Activated naive CD4-positive, alpha-beta T cell treated with Interleukin-2 at 50 U/mL for 16 hours (primary cell): ENCODE measurements at regions not wholly inside any gene's neighbourhood (a gene's known extent, or its start where the extent isn't known, plus 50 kb on each side); places are given as distances from the start of the nearest gene placed in this dataset.
"Not testable (repeated sequence)": the region's sequence is repeated elsewhere in the genome, so short reads cannot be mapped to it uniquely, and the experiment has no call there.

Source experiments
- DNase-seq: peaks from one replicate; pipeline ENCODE4 v3.0.0-alpha.2; 2020

GRCh38 chr4:62627671-62628070 lies 1427.5 kb downstream of the ADGRL3 start:
- no peak for DNase-seq

- no peak for DNase-seq
These were observed 1427.0 kb downstream of the ADGRL3 start for GRCh38 chr4:62627141-62627540.

GRCh38 chr4:62622089-62622488 lies 1422.0 kb downstream of the ADGRL3 start:
- DNase-seq = no peak

GRCh38 chr4:62619971-62620370 lies 1419.8 kb downstream of the ADGRL3 start:
- no peak for DNase-seq

- DNase-seq = no peak
These were observed 1417.9 kb downstream of the ADGRL3 start for GRCh38 chr4:62618042-62618441.

GRCh38 chr4:62601737-62602136 lies 1401.6 kb downstream of the ADGRL3 start:
- no peak for DNase-seq

GRCh38 chr4:62595265-62595664 lies 1395.1 kb downstream of the ADGRL3 start:
- DNase-seq = not testable (repeated sequence)

GRCh38 chr4:62591756-62592155 lies 1391.6 kb downstream of the ADGRL3 start:
- DNase-seq = no peak

- no peak for DNase-seq
These were observed 1388.5 kb downstream of the ADGRL3 start for GRCh38 chr4:62588671-62589070.

- DNase-seq = no peak
These were observed 1371.4 kb downstream of the ADGRL3 start for GRCh38 chr4:62571494-62571893.

- DNase-seq = no peak
These were observed 1360.7 kb downstream of the ADGRL3 start for GRCh38 chr4:62560858-62561257.

GRCh38 chr4:62550121-62550520 lies 1350.0 kb downstream of the ADGRL3 start:
- no peak for DNase-seq

- DNase-seq = no peak
These were observed 1349.5 kb downstream of the ADGRL3 start for GRCh38 chr4:62549601-62550000.

- no peak for DNase-seq
These were observed 1348.6 kb downstream of the ADGRL3 start for GRCh38 chr4:62548765-62549164.

- DNase-seq = no peak
These were observed 1348.0 kb downstream of the ADGRL3 start for GRCh38 chr4:62548108-62548524.

- DNase-seq = no peak
These were observed 1344.3 kb downstream of the ADGRL3 start for GRCh38 chr4:62544428-62544827.

GRCh38 chr4:62543002-62543401 lies 1342.9 kb downstream of the ADGRL3 start:
- DNase-seq = no peak

- DNase-seq = no peak
These were observed 1333.4 kb downstream of the ADGRL3 start for GRCh38 chr4:62533573-62533972.

- DNase-seq = no peak
These were observed 1331.6 kb downstream of the ADGRL3 start for GRCh38 chr4:62531731-62532130.

GRCh38 chr4:62531264-62531663 lies 1331.1 kb downstream of the ADGRL3 start:
- DNase-seq = no peak

- no peak for DNase-seq
These were observed 1328.7 kb downstream of the ADGRL3 start for GRCh38 chr4:62528874-62529273.

- no peak for DNase-seq
These were observed 1326.5 kb downstream of the ADGRL3 start for GRCh38 chr4:62526671-62527070.

- DNase-seq = no peak
These were observed 1323.1 kb downstream of the ADGRL3 start for GRCh38 chr4:62523256-62523655.

- no peak for DNase-seq
These were observed 1322.1 kb downstream of the ADGRL3 start for GRCh38 chr4:62522273-62522672.

GRCh38 chr4:62517716-62518115 lies 1317.6 kb downstream of the ADGRL3 start:
- DNase-seq = no peak

GRCh38 chr4:62513306-62513705 lies 1313.2 kb downstream of the ADGRL3 start:
- no peak for DNase-seq
